DMS153 (cell line): ENCODE measurements at regions not wholly inside any gene's neighbourhood (a gene's known extent, or its start where the extent isn't known, plus 50 kb on each side); places are given as distances from the start of the nearest gene placed in this dataset.

Experiments
- DNase-seq: peaks from one replicate; lab custom pipeline; 2025; lab: John Stamatoyannopoulos, UW

DNA sequence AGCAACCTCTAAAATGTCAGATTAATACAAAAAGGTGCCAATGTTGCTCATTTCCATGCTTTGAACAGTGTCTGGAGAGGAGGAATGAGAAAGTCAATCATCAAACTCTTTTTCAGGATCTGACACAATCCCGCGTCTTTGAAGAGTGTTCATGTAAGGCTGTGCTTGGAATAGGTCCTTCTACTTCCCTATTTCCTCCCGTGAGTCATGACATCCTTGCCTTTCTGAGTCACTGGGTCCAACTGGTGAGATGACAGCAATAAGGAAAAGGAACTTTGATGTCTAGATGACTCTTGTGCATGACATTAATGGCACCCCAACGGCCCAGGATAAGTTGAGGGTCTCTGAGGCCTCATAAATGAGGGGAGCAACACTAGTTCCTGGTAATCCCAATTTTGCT lies 109.0 kb upstream of the CELF4 start:
- no peak for DNase-seq

GRCh38 chr18:37673671-37674070 lies 108.1 kb upstream of the CELF4 start:
- no peak for DNase-seq

DNA sequence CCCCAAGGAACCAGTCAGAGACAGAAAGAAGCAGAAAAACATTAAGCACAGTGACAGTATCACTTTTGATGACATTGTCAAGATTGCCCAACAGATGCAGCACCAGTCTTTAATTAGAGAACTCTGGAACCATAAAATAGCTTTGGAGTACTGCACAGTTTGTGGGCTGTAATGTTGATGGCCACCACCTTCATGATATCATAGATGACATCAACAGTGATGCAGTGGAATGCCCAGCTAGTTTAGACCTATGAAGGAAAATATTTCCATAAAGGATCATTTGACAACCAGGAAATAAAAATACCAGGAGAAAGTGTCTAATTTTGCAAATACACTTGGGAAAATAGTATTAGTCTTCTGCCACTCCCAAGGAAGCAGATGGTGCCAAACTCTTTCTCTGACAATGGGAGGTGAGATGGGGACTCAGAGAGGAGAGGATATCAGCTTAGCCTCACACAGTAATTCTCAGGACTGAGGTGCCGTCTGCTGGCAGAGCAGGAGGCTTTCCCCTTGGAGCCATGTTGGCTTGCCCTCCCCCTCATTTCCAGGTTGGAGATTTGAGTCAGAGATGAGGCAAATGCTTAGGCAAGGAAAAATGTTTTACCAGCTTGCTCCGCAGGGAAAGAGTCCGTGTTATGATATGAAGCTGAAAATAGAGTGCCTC lies 107.5 kb upstream of the CELF4 start:
- DNase-seq, result no peak

- no peak for DNase-seq
These were observed 106.4 kb upstream of the CELF4 start for GRCh38 chr18:37672001-37672400.

DNA sequence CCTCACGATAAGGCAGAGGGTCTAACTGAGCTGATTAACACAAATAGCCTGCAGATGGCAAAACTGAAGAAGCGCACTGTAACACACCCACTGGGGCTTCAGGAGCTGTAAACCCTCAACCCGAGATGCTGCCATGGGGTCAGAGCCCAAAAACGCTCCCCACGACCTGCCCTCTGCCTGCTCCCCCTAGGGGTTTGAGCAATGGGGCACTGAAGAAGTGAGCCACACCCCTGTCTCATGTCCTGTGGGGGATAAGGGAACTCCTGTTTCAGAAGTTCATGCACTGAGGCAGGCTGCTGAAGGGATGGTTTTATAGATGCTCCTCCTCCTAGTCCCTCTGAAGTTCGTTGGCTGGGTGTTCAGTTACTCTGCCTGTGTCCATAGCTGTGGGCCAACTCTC lies 105.9 kb upstream of the CELF4 start:
- DNase-seq, result no peak

DNA sequence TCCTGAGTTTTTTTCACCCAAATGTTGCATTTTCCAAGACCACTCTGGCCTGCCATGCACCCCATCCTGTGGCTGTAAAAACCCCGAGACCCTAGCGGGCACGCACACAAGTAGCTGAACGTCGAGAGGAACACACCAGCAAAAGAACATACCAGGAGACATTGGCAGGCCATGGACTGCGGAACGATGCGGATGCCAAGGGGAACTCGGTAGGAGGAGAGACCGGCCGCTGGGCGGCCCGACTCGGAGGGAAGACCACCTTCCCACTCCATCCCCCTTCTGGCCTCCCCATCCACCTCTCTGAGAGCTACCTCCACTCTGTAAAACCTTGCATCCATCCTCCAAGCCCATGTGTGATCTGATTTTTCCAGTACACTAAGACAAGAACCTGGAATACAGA lies 105.5 kb upstream of the CELF4 start:
- DNase-seq, result no peak

DNA sequence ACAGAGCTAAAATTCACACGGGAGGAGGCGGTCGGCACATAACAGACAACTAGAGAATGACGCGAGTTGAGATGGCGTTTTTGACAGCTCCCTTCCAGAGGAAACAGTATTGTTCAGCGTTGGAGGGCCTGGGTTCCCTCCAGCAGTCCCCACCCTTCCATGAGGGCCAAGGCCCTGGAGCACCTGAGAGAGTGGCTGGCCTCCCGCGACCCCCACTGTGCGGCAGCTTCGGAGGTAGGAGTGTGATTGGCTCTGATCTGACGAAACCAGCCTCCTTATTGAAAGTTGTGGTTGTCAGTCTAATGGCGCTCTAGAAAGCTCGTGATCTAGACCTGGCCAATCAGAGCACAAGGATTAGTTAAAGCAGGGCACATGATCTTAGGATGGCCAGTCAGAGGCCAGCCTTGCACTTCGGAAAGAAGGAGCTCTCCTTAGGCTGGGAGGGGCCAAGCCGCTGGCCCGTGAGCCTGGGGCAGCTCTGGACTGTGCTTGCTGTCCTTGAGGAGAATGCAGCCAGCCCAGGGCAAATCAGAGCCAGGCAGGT lies 104.5 kb upstream of the CELF4 start:
- DNase-seq, result peak; percentile 93

- DNase-seq, result peak; percentile 85
These were observed 103.6 kb upstream of the CELF4 start for GRCh38 chr18:37668971-37669747.

- DNase-seq, result no peak
These were observed 102.2 kb upstream of the CELF4 start for GRCh38 chr18:37667836-37668235.

- DNase-seq, result no peak
These were observed 101.4 kb upstream of the CELF4 start for GRCh38 chr18:37666991-37667390.

DNA sequence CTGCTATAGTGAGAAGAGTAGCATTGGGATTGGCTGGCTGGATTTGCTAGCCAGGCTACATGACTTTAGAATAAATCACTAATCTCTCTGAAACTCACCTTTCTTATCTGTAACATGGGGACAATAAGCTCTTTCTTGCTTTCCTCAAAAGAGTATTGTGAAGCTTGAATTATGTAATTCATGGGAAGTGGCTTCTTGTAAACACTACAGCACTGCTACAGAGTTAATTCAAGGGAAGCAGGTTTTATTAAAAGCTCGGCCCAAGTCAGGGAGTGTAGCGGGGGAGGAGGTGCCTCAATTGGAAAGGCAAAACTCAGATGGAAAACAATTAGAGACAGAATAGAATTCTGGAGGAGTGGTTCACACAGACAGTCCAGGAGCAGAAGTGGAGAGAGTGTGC lies 100.9 kb upstream of the CELF4 start:
- no peak for DNase-seq

DNA sequence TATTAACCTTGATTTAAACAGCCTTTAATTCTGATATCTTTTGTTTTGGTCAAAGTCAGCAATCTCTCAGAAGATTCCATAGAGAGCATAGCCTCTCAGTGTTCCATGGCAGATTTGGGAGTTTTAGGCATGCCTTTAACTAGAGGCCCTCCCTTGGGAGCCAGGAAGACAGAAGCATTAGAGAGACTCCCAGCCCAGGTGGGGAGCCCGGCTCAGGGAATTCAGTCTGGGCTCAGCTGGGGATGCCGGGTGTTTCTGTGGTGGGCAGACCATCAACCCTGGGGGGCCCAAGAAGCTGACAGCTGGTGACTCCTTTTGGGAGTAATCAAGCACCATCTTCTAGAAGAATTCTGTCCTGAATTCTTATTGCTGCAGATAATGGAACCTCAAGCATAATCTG lies 99.7 kb upstream of the CELF4 start:
- DNase-seq, result no peak

DNA sequence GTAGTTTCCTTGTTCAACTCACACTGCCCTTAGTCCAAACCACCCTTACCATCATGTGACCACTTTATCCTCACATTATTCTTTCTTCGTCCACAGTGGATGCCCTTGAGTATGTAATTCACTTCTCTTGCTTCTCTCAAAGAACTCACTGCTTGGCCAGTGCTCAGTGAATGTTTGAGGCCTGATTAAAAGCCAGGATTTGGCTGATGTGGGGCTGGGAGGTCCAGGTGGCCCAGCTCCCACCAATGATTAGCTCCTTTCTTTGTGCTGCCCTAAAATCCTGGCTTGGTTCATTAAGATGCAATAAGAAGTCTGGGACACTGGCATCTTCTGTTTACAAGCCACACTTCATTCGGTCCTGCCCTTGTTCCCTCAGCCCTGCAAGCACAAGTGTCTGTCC lies 97.8 kb upstream of the CELF4 start:
- no peak for DNase-seq

GRCh38 chr18:37662546-37663339 lies 97.1 kb upstream of the CELF4 start:
- no peak for DNase-seq

GRCh38 chr18:37662099-37662498 lies 96.5 kb upstream of the CELF4 start:
- no peak for DNase-seq

DNA sequence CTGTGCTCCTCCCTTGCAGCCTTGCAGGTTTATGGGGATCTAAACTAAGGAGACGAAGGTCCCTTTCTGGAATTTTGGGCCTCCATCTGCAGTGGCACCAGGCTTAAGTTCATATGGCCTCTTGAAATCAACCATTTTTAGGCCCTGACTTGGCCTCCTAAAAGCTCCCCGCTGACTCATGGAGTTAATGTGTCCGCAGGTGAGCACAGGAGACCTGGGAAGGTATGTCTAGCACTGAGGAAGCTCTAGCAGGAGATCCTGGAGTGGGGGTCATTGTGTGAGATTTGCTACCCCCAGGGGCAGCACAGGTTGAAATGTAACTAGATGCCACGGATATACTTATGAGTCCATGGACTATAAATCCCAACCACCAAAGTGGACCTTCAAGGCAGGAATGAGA lies 95.9 kb upstream of the CELF4 start:
- no peak for DNase-seq

- DNase-seq, result no peak
These were observed 95.5 kb upstream of the CELF4 start for GRCh38 chr18:37661061-37661460.

- no peak for DNase-seq
These were observed 95.1 kb upstream of the CELF4 start for GRCh38 chr18:37660658-37661057.

DNA sequence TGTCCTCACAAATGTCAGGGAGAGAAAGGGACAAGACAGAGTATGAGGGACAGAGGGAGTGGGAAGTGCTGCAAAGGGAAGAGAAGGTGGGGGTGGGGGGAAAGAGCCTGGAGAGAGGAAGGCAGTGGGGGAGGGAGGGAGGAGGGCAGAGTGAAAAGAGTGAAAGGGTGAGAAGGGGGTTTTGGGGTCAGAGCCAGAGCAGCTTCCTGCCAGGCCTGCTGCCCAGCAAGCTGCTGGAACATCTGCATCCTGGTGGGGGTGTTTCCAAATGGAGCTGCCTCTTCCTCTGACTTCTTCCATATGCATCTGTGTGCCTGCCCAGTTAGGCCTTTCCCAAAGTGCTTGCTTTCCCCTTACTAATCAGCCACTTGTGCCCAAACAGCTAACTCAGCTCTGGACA lies 94.3 kb upstream of the CELF4 start:
- no peak for DNase-seq

GRCh38 chr18:37658894-37659293 lies 93.3 kb upstream of the CELF4 start:
- no peak for DNase-seq

DNA sequence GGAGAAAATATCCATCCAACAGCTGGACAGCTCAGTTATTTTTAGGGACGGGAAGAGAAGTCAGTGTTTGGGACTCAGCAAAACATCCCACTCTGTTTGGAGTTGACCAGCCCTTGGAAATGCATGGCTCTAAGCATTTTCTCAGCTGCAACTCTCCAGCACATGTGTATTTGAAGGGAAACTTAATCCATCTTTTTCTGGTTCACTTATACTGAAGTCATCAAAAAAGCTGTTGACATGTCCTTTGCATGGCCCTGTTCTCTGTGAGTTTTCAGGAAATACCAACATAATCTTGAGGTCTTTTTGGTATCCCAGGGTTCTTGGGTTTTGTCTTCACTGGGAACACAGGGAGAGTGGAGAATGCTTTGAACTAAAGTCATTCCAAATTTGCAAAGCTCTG lies 91.9 kb upstream of the CELF4 start:
- no peak for DNase-seq

- no peak for DNase-seq
These were observed 89.3 kb upstream of the CELF4 start for GRCh38 chr18:37654731-37655369.
